ENCODE measurements at regions not wholly inside any gene's neighbourhood (a gene's known extent, or its start where the extent isn't known, plus 50 kb on each side); places are given as distances from the start of the nearest gene placed in this dataset.

DNA sequence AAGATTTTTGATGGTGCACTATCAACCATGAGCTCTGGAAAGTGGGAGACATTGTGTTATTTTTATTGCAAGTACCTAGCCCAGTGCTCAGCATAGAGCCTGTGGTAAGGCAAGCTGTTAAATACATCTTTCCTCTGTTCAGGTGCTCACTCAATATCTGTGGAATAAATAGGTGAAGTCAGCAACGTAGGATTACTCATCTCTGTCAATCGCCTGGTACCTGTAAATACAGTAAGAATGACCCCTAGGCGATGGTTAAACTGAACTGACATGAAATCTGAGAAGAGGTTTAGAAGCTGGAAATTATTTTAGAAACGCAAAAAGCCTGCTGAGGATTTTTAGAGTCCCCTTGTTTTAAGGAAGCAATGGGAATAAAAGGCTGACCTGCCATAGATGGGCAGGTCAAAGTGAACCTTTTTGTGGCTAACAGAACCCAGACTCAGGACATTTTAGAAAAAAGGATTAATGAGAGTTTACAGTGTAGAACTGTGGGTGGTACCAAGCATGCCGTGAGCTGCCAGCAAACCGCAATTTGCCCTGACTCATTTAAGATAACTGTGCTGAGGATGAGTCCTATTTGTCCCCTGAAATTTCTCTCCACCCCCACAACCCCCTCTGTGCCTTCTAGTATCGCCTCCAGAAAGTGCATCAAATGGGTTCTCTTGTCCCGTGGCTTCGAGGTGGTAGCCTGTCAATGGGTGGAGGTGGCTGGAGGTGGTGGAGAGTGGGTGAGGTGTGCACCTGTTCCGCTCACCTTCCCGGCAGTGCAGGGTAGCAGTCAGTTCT, 375.1 kb downstream of the MED10 start:
- Histone ChIP-seq H3K9me3 (no peaks in the 10 kb centered on the region), H3K27me3 (no peaks in the 10 kb centered on the region), H3K4me1 (no peaks in the 10 kb centered on the region), H3K27ac (no peak overlapping the region), H3K4me3 (no peak overlapping the region), H3K36me3 (no peaks in the 10 kb centered on the region)
- DNase-seq (ENCODE audit: low spot score in 2 of 2): no peak
- intact Hi-C loops (cut with DNase I; ENCODE audit: low total_unique reads): no loop called here
- TF ChIP-seq, protein P1, sequence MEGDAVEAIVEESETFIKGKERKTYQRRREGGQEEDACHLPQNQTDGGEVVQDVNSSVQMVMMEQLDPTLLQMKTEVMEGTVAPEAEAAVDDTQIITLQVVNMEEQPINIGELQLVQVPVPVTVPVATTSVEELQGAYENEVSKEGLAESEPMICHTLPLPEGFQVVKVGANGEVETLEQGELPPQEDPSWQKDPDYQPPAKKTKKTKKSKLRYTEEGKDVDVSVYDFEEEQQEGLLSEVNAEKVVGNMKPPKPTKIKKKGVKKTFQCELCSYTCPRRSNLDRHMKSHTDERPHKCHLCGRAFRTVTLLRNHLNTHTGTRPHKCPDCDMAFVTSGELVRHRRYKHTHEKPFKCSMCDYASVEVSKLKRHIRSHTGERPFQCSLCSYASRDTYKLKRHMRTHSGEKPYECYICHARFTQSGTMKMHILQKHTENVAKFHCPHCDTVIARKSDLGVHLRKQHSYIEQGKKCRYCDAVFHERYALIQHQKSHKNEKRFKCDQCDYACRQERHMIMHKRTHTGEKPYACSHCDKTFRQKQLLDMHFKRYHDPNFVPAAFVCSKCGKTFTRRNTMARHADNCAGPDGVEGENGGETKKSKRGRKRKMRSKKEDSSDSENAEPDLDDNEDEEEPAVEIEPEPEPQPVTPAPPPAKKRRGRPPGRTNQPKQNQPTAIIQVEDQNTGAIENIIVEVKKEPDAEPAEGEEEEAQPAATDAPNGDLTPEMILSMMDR (IDR thresholded peaks at IDR 0.05): no peak
- TF ChIP-seq POLR2A (IDR thresholded peaks at IDR 0.05) (no peak), POLR2AphosphoS5 (IDR thresholded peaks at IDR 0.05) (no peak)

DNA sequence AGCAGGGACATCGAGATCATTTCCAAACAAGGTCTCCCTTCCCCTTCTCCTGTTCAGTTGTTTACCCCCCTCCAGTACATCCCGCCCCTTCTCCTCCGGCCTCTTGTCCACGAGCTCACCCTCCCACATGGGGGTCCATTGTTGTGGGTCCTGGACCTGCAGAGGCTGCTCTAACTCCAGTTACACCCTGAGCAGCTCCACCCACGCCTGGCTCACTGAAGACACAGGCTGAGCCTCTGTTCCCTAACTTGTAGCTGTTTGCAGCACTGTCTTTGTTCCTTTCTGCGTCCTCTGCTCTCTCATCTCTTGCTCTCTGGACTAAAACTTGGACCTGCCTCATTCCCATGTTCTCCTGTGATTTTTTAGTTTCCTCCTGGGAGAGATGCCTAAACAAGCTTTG, 377.5 kb downstream of the MED10 start:
- intact Hi-C loops (cut with DNase I; ENCODE audit: low total_unique reads): no loop called here
- H3K9me3 ChIP-seq: peaks cover 0 to 5% of the 10 kb centered on the region in 2 donors
- no peak for DNase-seq (ENCODE audit: low spot score in 2 of 2)

DNA sequence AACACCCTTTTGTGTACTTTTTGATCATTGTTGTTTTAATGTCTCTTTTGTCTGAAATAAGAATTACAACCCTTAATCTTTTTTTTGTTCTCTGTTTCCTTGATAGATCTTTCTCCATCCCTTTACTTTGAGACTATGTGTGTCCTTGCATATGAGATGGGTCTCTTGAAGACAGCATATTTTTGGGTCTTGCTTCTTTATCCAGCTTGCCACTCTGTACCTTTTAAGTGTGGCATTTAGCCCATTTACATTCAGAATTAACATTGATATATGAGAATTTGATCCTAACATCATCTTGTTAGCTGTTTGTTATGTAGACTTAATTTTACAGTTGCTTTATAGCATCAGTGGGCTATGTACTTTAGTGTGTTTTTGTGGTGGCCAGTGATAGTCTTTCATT, 382.5 kb downstream of the MED10 start:
- no peak overlapping the region for H3K27ac ChIP-seq
- no peak for DNase-seq (ENCODE audit: low spot score in 2 of 2)
- H3K9me3 ChIP-seq: peaks cover 0 to 47% of the 10 kb centered on the region in 2 donors
- TF ChIP-seq, protein P1 (IDR thresholded peaks at IDR 0.05): no peak
- TF ChIP-seq POLR2A (IDR thresholded peaks at IDR 0.05): no peak
- TF ChIP-seq POLR2AphosphoS5 (IDR thresholded peaks at IDR 0.05): no peak
- H3K4me3 ChIP-seq: no peak overlapping the region
- H3K4me1 ChIP-seq: no peaks in the 10 kb centered on the region
- H3K27me3 ChIP-seq: no peaks in the 10 kb centered on the region
- intact Hi-C loops (cut with DNase I; ENCODE audit: low total_unique reads): no loop called here
- H3K36me3 ChIP-seq: no peaks in the 10 kb centered on the region

More for the DNA sequence above, 377.5 kb downstream of the MED10 start:
- H3K27ac ChIP-seq: no peak overlapping the region
- H3K4me1 ChIP-seq: no peaks in the 10 kb centered on the region
- H3K27me3 ChIP-seq: no peaks in the 10 kb centered on the region
- no peak overlapping the region for H3K4me3 ChIP-seq
- no peaks in the 10 kb centered on the region for H3K36me3 ChIP-seq
- TF ChIP-seq POLR2A (IDR thresholded peaks at IDR 0.05) (no peak), POLR2AphosphoS5 (IDR thresholded peaks at IDR 0.05) (no peak)
- TF ChIP-seq, protein P1 (IDR thresholded peaks at IDR 0.05): no peak

DNA sequence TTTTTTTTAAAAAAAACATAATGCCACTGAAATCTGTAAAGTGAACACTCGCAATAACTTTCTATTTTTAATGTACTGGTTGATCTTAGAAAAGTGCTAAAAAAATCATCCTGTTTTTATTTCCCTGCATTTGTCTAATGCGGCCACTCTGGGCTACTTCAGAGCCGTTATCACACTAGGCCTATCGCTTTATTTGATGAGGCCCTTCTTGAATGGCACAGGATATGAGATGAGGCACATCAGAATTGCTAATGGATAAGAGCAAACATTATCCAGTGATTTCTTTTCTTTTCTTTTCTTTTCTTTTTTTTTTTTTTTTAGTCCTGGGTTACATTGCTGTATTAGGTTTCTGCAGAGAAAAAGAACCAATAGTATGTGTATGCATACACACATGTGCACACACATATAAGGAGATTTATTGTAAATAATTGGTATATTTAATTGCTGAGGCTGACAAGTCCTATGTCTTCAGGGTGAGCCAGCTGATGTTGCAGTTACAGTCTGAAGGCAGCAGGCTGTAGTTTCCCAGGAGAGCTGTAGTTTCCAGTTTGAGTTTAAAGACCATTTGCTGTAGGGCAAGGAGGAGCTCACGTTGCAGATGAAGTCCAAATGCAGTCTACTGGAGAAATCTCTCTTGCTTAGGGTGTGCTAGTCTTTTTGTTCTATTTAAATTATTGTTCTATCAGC, 391.7 kb downstream of the MED10 start:
- Histone ChIP-seq H3K4me1 (no peaks in the 10 kb centered on the region), H3K9me3 (no peaks in the 10 kb centered on the region), H3K4me3 (no peak overlapping the region), H3K27me3 (no peaks in the 10 kb centered on the region), H3K27ac (no peak overlapping the region), H3K36me3 (no peaks in the 10 kb centered on the region)
- intact Hi-C loops (cut with DNase I; ENCODE audit: low total_unique reads): no loop called here
- no peak for DNase-seq (ENCODE audit: low spot score in 2 of 2)
- TF ChIP-seq, protein P1 (IDR thresholded peaks at IDR 0.05): no peak
- no peak for TF ChIP-seq POLR2A (IDR thresholded peaks at IDR 0.05)
- no peak for TF ChIP-seq POLR2AphosphoS5 (IDR thresholded peaks at IDR 0.05)

DNA sequence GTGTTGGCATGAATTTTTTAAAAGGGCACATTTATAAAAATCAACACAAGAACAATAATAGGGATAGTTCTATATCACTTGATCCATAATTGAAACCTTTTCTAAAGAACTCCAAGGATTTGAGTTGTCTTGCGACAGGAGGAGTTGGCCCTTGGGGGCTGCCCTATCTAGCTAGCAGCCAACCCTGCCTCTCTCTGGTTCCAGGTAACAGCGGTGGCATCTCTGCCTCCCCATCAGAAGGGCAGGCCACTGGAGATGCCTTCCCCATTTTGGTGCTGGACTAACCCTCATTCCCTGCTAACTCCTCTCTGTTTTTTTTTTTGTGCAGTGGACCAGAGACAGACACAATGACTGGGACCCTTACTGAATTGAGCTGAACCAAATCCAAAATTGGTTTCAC, 393.0 kb downstream of the MED10 start:
- Histone ChIP-seq H3K36me3 (no peaks in the 10 kb centered on the region), H3K4me3 (no peak overlapping the region), H3K27me3 (no peaks in the 10 kb centered on the region), H3K9me3 (no peaks in the 10 kb centered on the region), H3K4me1 (no peaks in the 10 kb centered on the region), H3K27ac (no peak overlapping the region)
- TF ChIP-seq POLR2A (IDR thresholded peaks at IDR 0.05): no peak
- TF ChIP-seq, protein P1 (IDR thresholded peaks at IDR 0.05): no peak
- intact Hi-C loops (cut with DNase I; ENCODE audit: low total_unique reads): no loop called here
- no peak for DNase-seq (ENCODE audit: low spot score in 2 of 2)

Data from breast epithelium (tissue), 4 donors.